ENCODE measurements at regions not wholly inside any gene's neighbourhood (a gene's known extent, or its start where the extent isn't known, plus 50 kb on each side); places are given as distances from the start of the nearest gene placed in this dataset.
"Not testable (repeated sequence)": the region's sequence is repeated elsewhere in the genome, so short reads cannot be mapped to it uniquely, and the experiment has no call there.

DNA sequence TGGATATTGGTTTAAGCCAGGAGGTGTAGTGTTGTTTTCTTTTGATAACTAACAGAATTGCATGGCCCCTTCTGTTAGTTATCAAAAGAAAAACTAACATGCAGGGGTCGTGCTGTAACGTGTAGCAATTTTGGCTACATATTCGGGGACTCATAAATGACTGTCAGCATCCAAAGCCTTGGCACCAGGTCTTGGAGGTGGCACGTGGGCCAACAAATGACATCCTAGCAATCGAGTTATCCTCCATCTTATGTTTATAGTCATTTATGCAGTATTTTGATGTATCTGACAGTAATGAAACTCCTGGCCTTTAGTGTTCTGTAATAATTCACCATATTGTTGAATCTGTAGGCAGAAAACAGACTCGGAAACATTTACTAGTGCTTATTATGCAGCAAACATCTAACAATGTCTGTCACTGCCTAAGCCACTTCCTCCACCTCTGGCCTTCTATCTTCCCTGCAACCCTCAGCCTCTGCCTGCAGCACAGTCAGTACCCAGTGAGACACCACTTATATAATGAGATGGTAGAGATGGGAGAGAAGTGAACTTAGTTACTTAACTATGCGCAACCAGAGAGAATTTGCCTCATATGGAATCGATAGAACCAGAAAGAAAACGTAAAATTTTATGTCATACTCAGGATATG lies 184.6 kb downstream of the AEBP2 start:
- Mint-ChIP-seq H3K9me3 (ENCODE audit: unreplicated experiment) (no peaks in the 10 kb centered on the region), H3K4me1 (ENCODE audit: low read depth, unreplicated experiment) (no peaks in the 10 kb centered on the region), H3K27ac (ENCODE audit: unreplicated experiment) (no peak overlapping the region), H3K4me3 (ENCODE audit: unreplicated experiment) (no peak overlapping the region), H3K36me3 (ENCODE audit: insufficient read depth, unreplicated experiment) (no peaks in the 10 kb centered on the region), H3K27me3 (ENCODE audit: insufficient read depth, unreplicated experiment) (no peaks in the 10 kb centered on the region)
- Histone ChIP-seq H3K4me3 (ENCODE audit: low read depth, low read length) (no peak overlapping the region), H3K36me3 (ENCODE audit: control insufficient read depth, insufficient read depth, low read length) (no peaks in the 10 kb centered on the region), H3K4me1 (no peaks in the 10 kb centered on the region), H3K27me3 (replicated peaks; ENCODE audit: control insufficient read depth, insufficient read depth, low read length) (no peaks in the 10 kb centered on the region), H3K9me3 (no peaks in the 10 kb centered on the region)
- ChIA-PET POLR2A (no interaction called here), CTCF (no interaction called here)
- intact Hi-C loops (cut with micrococcal nuclease; ENCODE audit: unreplicated experiment) = no loop called here
- no TSS peak for BruUV-seq (replicated peaks)
- DNase-seq = no peak
- TF ChIP-seq, protein P1, sequence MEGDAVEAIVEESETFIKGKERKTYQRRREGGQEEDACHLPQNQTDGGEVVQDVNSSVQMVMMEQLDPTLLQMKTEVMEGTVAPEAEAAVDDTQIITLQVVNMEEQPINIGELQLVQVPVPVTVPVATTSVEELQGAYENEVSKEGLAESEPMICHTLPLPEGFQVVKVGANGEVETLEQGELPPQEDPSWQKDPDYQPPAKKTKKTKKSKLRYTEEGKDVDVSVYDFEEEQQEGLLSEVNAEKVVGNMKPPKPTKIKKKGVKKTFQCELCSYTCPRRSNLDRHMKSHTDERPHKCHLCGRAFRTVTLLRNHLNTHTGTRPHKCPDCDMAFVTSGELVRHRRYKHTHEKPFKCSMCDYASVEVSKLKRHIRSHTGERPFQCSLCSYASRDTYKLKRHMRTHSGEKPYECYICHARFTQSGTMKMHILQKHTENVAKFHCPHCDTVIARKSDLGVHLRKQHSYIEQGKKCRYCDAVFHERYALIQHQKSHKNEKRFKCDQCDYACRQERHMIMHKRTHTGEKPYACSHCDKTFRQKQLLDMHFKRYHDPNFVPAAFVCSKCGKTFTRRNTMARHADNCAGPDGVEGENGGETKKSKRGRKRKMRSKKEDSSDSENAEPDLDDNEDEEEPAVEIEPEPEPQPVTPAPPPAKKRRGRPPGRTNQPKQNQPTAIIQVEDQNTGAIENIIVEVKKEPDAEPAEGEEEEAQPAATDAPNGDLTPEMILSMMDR (IDR thresholded peaks at IDR 0.05; ENCODE audit: insufficient read depth in 1 of 2, low read depth in 1 of 2, low read length in 1 of 2, severe bottlenecking in 1 of 2, unreplicated experiment in 1 of 2) = no peak

DNA sequence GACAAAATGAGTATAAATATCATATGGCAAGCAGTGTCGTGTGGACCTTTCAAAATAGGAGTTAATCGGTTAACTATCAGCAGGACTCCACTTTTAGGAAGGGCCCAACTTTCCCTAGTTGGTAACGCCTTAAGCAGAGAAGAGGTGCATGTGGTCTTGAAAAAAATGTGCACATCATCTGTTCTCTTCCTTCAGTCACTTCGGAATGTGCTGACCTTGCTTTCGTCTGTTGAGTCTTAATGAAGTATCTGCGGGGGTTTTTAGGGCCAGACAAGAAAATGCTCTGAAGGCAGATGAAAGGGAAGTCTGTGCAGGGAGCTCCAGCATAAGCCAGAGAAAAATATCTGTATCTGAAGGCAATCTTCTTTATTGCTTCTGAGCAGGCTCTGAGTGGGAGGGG lies 185.2 kb downstream of the AEBP2 start:
- Histone ChIP-seq H3K4me3 (ENCODE audit: low read depth, low read length) (no peak overlapping the region), H3K27me3 (replicated peaks; ENCODE audit: control insufficient read depth, insufficient read depth, low read length) (no peaks in the 10 kb centered on the region), H3K9me3 (no peaks in the 10 kb centered on the region), H3K36me3 (ENCODE audit: control insufficient read depth, insufficient read depth, low read length) (no peaks in the 10 kb centered on the region), H3K4me1 (no peaks in the 10 kb centered on the region)
- BruUV-seq (replicated peaks) = no TSS peak
- intact Hi-C loops (cut with micrococcal nuclease; ENCODE audit: unreplicated experiment) = no loop called here
- ChIA-PET CTCF (no interaction called here), POLR2A (no interaction called here)
- DNase-seq = no peak
- no peaks in the 10 kb centered on the region for H3K4me1 Mint-ChIP-seq (ENCODE audit: low read depth, unreplicated experiment)
- no peaks in the 10 kb centered on the region for H3K27me3 Mint-ChIP-seq (ENCODE audit: insufficient read depth, unreplicated experiment)
- H3K27ac Mint-ChIP-seq (ENCODE audit: unreplicated experiment) = no peak overlapping the region
- H3K36me3 Mint-ChIP-seq (ENCODE audit: insufficient read depth, unreplicated experiment) = no peaks in the 10 kb centered on the region
- H3K9me3 Mint-ChIP-seq (ENCODE audit: unreplicated experiment) = no peaks in the 10 kb centered on the region
- H3K4me3 Mint-ChIP-seq (ENCODE audit: unreplicated experiment) = no peak overlapping the region
- TF ChIP-seq, protein P1 (IDR thresholded peaks at IDR 0.05; ENCODE audit: insufficient read depth in 1 of 2, low read depth in 1 of 2, low read length in 1 of 2, severe bottlenecking in 1 of 2, unreplicated experiment in 1 of 2) = no peak

GRCh38 chr12:19625551-19625950 lies 186.3 kb downstream of the AEBP2 start:
- H3K4me3 ChIP-seq (ENCODE audit: low read depth, low read length); H3K27ac Mint-ChIP-seq (ENCODE audit: unreplicated experiment); H3K27me3 Mint-ChIP-seq (ENCODE audit: insufficient read depth, unreplicated experiment); H3K36me3 Mint-ChIP-seq (ENCODE audit: insufficient read depth, unreplicated experiment); H3K4me3 Mint-ChIP-seq (ENCODE audit: unreplicated experiment); DNase-seq; H3K27me3 ChIP-seq (replicated peaks; ENCODE audit: control insufficient read depth, insufficient read depth, low read length); BruUV-seq (replicated peaks); H3K4me1 Mint-ChIP-seq (ENCODE audit: low read depth, unreplicated experiment); H3K9me3 ChIP-seq; intact Hi-C loops (cut with micrococcal nuclease; ENCODE audit: unreplicated experiment); H3K4me1 ChIP-seq; POLR2A ChIA-PET; H3K36me3 ChIP-seq (ENCODE audit: control insufficient read depth, insufficient read depth, low read length); H3K9me3 Mint-ChIP-seq (ENCODE audit: unreplicated experiment): not testable (repeated sequence)
- CTCF ChIA-PET = interaction anchor here (0.6 kb wide), 1 partner anchor 291 kb away, joined by 4 read pairs; no protein-coding TSS in a partner anchor

DNA sequence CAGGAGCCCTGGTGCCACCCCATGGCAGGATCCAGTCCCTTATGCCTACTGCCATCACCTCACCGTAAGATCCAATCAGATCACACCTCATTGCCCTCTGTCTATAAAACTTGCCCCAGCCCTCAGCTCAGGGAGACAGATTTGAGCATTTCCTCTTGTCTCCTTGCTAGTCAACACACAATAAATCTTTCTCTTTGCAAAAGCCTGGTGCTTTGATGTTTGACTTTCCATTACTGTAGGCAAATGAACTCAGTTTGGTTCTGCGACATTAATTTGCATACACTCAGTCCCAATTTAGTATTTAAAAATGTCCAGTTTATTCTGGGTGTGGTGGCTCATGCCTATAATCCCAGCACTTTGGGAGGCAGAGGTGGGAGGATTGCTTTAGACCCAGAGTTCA lies 188.4 kb downstream of the AEBP2 start:
- Histone ChIP-seq H3K9me3 (no peaks in the 10 kb centered on the region), H3K27me3 (replicated peaks; ENCODE audit: control insufficient read depth, insufficient read depth, low read length) (no peaks in the 10 kb centered on the region), H3K4me3 (ENCODE audit: low read depth, low read length) (no peak overlapping the region), H3K4me1 (no peaks in the 10 kb centered on the region), H3K36me3 (ENCODE audit: control insufficient read depth, insufficient read depth, low read length) (no peaks in the 10 kb centered on the region)
- no TSS peak for BruUV-seq (replicated peaks)
- intact Hi-C loops (cut with micrococcal nuclease; ENCODE audit: unreplicated experiment) = no loop called here
- H3K9me3 Mint-ChIP-seq (ENCODE audit: unreplicated experiment) = no peaks in the 10 kb centered on the region
- DNase-seq = no peak
- POLR2A ChIA-PET = no interaction called here
- peaks cover 3% of the 10 kb centered on the region for H3K27me3 Mint-ChIP-seq (ENCODE audit: insufficient read depth, unreplicated experiment)
- H3K27ac Mint-ChIP-seq (ENCODE audit: unreplicated experiment) = no peak overlapping the region
- H3K4me1 Mint-ChIP-seq (ENCODE audit: low read depth, unreplicated experiment) = no peaks in the 10 kb centered on the region
- no peaks in the 10 kb centered on the region for H3K36me3 Mint-ChIP-seq (ENCODE audit: insufficient read depth, unreplicated experiment)
- no peak overlapping the region for H3K4me3 Mint-ChIP-seq (ENCODE audit: unreplicated experiment)
- CTCF ChIA-PET = no interaction called here
- TF ChIP-seq, protein P1 (IDR thresholded peaks at IDR 0.05; ENCODE audit: insufficient read depth in 1 of 2, low read depth in 1 of 2, low read length in 1 of 2, severe bottlenecking in 1 of 2, unreplicated experiment in 1 of 2) = no peak
